ENCODE measurements at regions not wholly inside any gene's neighbourhood (a gene's known extent, or its start where the extent isn't known, plus 50 kb on each side); places are given as distances from the start of the nearest gene placed in this dataset.

DNA sequence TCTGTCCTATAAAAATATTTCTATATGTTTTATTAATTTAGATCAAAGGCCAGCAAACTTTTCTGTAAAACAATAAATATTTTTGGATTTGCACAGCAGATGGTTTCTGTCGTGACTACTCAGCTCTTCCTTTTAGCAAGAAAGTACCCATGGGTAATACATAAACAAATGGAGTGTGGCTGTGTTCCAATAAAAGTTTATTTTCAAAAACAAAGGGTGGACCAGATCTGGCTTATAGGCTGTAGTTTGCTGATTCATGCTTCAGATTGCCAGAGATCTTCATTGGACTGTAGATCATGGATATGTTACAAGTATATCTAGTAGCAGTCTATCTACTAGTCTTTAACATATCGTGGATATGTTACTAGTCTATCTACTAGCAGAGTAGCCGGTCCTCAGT is 590.5 kb downstream of the CSNK1G3 start:
- Histone ChIP-seq H3K4me3 (no peak overlapping the region), H3K9me3 (no peaks in the 10 kb centered on the region), H3K36me3 (no peaks in the 10 kb centered on the region), H3K27ac (no peak overlapping the region), H3K4me1 (no peaks in the 10 kb centered on the region), H3K27me3 (ENCODE audit: low read depth) (no peaks in the 10 kb centered on the region)
- intact Hi-C loops (cut with DNase I) = no loop called here
- TF ChIP-seq, protein P1, sequence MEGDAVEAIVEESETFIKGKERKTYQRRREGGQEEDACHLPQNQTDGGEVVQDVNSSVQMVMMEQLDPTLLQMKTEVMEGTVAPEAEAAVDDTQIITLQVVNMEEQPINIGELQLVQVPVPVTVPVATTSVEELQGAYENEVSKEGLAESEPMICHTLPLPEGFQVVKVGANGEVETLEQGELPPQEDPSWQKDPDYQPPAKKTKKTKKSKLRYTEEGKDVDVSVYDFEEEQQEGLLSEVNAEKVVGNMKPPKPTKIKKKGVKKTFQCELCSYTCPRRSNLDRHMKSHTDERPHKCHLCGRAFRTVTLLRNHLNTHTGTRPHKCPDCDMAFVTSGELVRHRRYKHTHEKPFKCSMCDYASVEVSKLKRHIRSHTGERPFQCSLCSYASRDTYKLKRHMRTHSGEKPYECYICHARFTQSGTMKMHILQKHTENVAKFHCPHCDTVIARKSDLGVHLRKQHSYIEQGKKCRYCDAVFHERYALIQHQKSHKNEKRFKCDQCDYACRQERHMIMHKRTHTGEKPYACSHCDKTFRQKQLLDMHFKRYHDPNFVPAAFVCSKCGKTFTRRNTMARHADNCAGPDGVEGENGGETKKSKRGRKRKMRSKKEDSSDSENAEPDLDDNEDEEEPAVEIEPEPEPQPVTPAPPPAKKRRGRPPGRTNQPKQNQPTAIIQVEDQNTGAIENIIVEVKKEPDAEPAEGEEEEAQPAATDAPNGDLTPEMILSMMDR (IDR thresholded peaks at IDR 0.05) = no peak
- DNase-seq (no peak), ATAC-seq (no peak)

DNA sequence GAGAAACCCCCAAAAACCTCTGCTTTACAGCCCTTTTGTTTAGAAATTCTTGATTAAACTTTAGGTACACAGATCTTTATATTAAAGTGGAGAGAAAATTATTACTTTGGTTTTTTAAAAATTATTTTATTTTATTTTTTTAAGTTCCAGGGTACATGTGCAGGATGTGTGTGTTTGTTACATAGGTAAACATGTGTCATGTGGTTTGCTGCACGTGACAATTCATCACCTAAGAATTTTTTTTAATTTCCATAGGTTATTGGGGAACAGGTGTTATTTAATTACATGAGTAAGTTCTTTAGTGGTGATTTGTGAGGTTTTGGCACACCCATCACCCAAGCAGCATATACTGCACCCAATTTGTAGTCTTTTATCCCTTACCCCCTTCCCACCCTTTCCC is 581.7 kb downstream of the CSNK1G3 start:
- TF ChIP-seq, protein P1 (IDR thresholded peaks at IDR 0.05) = no peak
- no peaks in the 10 kb centered on the region for H3K27me3 ChIP-seq (ENCODE audit: low read depth)
- no peak for ATAC-seq
- no peaks in the 10 kb centered on the region for H3K4me1 ChIP-seq
- H3K4me3 ChIP-seq = no peak overlapping the region
- no peak for DNase-seq
- peaks cover 4% of the 10 kb centered on the region for H3K9me3 ChIP-seq
- H3K27ac ChIP-seq = no peak overlapping the region
- no peaks in the 10 kb centered on the region for H3K36me3 ChIP-seq
- intact Hi-C loops (cut with DNase I) = no loop called here

DNA sequence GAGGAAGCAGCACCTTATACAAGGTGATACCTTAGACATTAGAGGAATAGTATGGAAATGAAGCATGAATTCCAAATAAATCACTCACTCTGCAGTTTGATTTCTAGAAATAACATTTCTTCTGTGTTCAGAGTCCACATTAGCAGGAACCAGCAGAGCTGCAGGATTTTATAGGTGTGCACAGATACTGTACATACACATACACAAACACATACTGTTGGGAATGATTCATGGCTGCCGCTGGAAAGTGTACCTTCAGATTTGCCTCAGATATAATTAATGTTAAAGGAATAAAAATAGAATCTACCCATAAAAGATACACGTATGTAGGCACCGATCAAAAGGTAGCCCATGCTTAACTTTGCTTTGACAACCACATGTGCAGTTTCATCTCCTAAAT is 578.1 kb downstream of the CSNK1G3 start:
- no peaks in the 10 kb centered on the region for H3K27me3 ChIP-seq (ENCODE audit: low read depth)
- DNase-seq (no peak), ATAC-seq (no peak)
- no peak overlapping the region for H3K4me3 ChIP-seq
- no peaks in the 10 kb centered on the region for H3K36me3 ChIP-seq
- intact Hi-C loops (cut with DNase I) = no loop called here
- no peaks in the 10 kb centered on the region for H3K4me1 ChIP-seq
- TF ChIP-seq, protein P1 (IDR thresholded peaks at IDR 0.05) = no peak
- H3K9me3 ChIP-seq = peaks cover 4% of the 10 kb centered on the region
- no peak overlapping the region for H3K27ac ChIP-seq

DNA sequence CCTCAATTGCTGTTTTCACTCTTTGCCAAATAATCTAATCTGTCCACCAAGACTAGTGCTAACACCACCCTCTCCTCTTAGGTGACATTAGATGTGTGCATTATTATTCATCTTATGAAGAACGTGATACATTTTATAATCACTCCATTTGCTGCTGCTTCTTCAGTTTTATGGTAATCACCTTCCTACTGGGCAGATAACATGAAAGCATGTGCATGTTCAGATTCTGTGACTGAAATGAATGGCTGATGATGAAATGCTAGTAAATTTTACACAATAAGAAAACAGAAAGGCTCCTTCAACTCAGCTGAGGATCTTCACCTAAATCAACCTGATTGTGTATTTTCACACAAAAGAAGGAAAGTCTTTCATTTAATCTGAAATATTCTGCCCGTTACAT is 577.6 kb downstream of the CSNK1G3 start:
- Histone ChIP-seq H3K36me3 (no peaks in the 10 kb centered on the region), H3K9me3 (peaks cover 4% of the 10 kb centered on the region), H3K4me1 (no peaks in the 10 kb centered on the region), H3K4me3 (no peak overlapping the region), H3K27me3 (ENCODE audit: low read depth) (no peaks in the 10 kb centered on the region), H3K27ac (no peak overlapping the region)
- DNase-seq (no peak), ATAC-seq (no peak)
- intact Hi-C loops (cut with DNase I) = no loop called here
- TF ChIP-seq, protein P1 (IDR thresholded peaks at IDR 0.05) = no peak

DNA sequence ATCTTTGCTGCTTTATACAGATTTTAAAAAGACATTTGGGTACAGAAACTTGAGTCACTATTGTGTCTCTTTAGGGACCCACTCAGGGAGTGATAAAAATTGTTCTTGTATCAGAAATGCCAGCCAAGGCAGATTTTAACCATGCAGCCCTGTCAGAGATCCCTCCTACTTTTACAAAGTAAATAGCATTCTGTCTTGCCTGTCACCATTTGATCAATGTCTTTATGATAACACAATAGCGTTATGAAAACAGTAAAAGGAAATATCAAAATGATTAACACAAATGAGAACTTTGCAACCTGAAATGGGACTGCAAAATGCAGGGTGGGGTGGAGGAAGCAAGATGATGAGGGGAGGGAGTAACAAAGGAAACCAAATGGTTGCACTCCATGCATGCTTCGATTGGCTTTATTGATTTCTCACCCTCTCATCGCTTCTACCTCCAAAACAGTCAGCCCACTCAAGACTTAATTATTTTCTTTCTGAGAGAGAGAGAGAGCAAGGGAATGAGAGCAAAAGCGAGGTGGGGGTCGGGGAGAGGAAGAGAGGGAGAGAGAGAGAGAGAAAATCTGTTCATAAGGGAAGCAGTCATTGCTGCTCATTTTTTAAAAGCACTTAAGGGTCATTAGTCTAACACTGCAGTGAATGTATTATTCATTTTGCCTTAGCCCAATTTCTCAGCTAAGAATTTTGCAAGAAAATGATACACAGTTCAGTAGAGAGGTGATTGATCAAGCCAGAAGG is 576.5 kb downstream of the CSNK1G3 start:
- intact Hi-C loops (cut with DNase I) = no loop called here
- no peaks in the 10 kb centered on the region for H3K27me3 ChIP-seq (ENCODE audit: low read depth)
- H3K4me3 ChIP-seq = no peak overlapping the region
- TF ChIP-seq, protein P1 (IDR thresholded peaks at IDR 0.05) = no peak
- no peak for DNase-seq
- H3K27ac ChIP-seq = no peak overlapping the region
- H3K4me1 ChIP-seq = no peaks in the 10 kb centered on the region
- H3K36me3 ChIP-seq = no peaks in the 10 kb centered on the region
- no peak for ATAC-seq
- peaks cover 4% of the 10 kb centered on the region for H3K9me3 ChIP-seq
